GM12874 (cell line): ENCODE measurements at regions not wholly inside any gene's neighbourhood (a gene's known extent, or its start where the extent isn't known, plus 50 kb on each side); places are given as distances from the start of the nearest gene placed in this dataset.

Source experiments
- TF ChIP-seq, protein P1 (sequence below): IDR thresholded peaks from 2 replicates; pipeline ENCODE4 v1.5.1; 2011; ENCODE audit warnings: low read depth, mild to moderate bottlenecking, control low read depth, low read length, moderate library complexity; ENCODE audit not compliant: insufficient read depth

DNA sequence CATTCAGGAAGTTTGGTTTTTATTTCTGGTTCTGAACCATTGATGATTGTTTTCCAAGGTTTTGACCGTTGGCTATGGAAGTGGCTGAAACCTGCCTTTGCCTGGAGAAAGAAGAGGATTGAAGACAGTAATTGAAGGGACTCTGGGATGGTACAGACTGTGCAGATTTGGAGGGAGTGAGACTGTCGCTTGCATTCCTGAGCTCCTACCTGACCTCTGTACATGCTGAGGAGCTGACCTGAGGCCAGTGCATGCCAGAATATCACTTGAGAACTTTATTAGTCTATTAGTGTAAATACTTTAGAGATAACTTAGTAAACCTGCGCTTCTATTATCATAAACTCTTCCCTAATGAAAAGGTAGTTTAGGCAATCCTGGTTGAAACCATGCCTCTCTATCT, 276.4 kb downstream of the IRS2 start:
- TF ChIP-seq, protein P1, sequence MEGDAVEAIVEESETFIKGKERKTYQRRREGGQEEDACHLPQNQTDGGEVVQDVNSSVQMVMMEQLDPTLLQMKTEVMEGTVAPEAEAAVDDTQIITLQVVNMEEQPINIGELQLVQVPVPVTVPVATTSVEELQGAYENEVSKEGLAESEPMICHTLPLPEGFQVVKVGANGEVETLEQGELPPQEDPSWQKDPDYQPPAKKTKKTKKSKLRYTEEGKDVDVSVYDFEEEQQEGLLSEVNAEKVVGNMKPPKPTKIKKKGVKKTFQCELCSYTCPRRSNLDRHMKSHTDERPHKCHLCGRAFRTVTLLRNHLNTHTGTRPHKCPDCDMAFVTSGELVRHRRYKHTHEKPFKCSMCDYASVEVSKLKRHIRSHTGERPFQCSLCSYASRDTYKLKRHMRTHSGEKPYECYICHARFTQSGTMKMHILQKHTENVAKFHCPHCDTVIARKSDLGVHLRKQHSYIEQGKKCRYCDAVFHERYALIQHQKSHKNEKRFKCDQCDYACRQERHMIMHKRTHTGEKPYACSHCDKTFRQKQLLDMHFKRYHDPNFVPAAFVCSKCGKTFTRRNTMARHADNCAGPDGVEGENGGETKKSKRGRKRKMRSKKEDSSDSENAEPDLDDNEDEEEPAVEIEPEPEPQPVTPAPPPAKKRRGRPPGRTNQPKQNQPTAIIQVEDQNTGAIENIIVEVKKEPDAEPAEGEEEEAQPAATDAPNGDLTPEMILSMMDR, result no peak

- TF ChIP-seq, protein P1, result no peak
Measured at GRCh38 chr13:109509154-109509900, 277.1 kb downstream of the IRS2 start.

DNA sequence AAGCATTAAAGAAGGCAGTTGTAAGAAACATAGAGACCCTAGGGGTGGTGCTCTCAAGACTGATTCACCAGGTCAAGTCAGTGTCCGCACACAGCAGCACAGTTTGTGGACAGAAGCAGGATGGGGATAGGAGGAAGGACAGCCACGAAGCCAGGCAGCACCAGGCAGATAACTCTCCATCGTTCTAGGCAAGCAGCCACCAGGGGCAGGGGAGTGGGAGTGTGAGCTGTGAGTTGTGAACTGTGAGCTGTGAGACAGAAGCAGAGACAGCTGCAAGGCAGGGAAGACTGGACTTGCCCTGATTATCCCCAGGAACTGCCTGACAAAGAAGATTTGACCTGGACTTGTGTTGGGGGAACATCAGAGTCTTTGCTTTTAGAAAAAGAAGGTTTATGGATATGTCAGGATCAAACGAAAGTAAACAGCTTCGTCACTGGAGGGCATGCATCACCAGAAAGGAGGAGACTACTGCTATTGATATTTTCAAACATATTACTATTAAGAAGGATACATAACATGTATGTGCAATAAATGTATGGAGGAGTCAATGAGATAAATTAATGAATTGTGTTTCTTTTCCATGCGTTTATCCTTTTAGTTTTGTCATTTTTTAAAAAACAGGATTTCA, 286.1 kb downstream of the IRS2 start:
- TF ChIP-seq, protein P1, result no peak

- TF ChIP-seq, protein P1, result no peak
Measured at GRCh38 chr13:109497917-109498316, 288.5 kb downstream of the IRS2 start.

DNA sequence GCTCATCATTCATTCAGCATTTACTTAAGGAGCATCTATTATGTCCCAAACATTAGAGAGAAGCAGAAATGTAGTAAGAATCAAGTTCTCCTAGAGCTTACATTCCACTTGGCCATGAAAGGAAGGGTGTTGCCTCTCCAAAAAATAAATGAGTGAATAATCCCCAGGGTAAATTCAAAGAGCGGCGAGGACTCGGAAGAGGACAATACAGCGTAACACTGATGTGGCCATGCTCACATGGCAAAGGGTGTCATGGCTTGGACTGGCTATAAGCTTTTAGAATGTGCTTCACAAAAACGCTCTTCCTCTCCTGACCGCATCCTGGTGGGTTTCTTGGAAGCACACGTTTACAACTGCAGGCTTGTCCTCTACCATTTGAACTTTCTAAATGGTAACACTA, 290.2 kb downstream of the IRS2 start:
- TF ChIP-seq, protein P1, result no peak

DNA sequence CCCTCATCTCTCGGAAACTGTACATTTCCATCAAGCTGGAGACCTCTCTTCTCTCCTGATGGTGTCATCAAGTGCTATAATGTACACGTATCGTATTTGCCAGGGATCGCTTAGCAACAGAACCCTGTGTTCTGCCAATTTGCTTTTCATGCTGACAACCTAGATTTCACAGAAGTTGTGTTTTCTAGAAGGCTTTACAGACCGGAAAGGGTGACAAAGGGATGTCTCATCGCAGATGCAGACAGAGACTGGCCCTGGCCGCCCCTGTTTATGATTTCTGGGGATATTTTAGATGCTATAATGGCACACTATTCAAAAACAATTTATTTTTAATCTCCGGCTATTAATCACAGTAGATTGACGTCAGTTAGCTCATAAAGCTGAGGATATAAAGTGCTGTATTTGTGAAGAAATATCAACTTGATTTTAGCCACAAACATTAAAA, 291.4 kb downstream of the IRS2 start:
- TF ChIP-seq, protein P1, result no peak

DNA sequence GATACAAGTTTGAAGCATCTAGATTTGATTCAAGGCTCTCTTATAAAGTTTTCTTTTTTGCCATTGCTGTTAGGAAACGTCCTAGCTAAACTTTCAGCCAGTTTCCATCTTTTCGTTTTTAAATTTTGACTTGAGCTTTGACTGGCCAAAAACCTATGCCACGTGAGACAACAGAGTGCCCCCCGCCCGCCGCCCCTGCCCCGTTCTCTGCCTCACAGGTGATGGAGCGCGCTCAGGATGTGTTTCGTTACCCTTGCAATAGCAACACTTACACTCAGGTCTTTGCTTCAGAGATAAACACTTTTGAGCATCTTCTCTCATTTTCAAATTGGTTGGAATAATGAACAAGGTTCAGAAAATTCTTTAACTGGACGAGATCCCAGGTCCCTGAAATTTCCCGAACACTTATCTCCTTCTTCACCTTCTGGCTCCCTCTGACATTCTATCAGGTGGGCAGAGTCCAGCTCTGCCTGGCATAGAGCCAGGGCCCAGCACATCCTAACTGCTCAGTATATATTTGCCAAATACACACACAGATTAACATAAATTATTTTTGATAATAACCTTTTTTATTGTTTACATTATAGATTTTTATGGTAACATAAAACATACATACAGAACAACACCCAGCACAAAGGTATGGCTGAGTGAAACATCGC, 301.1 kb downstream of the IRS2 start:
- TF ChIP-seq, protein P1, result no peak
